Medulla oblongata (tissue), 1 donor: ENCODE measurements at regions not wholly inside any gene's neighbourhood (a gene's known extent, or its start where the extent isn't known, plus 50 kb on each side); places are given as distances from the start of the nearest gene placed in this dataset.

Source experiments
- DNase-seq: peaks from one replicate; pipeline ENCODE4 v3.0.0-alpha.2; 2015; ENCODE audit errors: extremely low spot score

DNA sequence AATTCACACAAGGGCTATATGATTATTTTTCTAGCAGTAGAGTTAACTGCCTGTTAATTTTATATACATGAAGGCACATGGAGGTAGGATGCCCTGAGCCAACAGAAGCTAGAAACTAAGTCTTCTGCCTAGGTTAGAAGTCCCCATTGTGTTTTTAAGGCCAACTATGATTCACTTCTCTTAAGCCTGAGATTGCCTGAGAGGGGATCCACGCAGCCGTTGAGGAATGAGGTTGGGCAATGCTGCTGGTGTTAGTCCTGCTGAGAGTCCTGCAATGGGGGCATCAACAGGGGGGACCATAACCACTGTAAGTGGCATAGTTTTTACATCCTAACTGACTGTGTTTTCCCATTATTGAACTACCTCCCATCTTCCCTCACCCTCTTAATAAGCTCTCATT lies 60.1 kb upstream of the PFN2 start:
- no peak for DNase-seq

DNA sequence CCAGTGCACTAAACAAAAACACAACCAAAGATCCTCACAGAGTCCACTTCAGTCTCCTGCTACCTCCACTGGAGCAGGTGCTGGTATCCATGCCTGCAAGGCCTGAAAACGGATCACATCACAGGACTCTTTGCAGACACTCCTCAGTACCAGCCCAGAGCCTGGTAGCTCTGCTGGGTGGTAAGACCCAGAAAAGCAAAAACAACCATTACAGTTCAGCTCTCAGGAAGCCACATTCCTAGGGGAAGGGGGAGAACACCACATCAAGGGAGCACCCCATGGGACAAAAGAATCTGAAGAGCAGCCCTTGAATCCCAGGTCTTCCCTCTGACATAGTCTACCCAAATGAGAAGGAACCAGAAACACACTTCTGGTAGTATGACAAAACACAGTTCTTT lies 52.5 kb upstream of the PFN2 start:
- no peak for DNase-seq

DNA sequence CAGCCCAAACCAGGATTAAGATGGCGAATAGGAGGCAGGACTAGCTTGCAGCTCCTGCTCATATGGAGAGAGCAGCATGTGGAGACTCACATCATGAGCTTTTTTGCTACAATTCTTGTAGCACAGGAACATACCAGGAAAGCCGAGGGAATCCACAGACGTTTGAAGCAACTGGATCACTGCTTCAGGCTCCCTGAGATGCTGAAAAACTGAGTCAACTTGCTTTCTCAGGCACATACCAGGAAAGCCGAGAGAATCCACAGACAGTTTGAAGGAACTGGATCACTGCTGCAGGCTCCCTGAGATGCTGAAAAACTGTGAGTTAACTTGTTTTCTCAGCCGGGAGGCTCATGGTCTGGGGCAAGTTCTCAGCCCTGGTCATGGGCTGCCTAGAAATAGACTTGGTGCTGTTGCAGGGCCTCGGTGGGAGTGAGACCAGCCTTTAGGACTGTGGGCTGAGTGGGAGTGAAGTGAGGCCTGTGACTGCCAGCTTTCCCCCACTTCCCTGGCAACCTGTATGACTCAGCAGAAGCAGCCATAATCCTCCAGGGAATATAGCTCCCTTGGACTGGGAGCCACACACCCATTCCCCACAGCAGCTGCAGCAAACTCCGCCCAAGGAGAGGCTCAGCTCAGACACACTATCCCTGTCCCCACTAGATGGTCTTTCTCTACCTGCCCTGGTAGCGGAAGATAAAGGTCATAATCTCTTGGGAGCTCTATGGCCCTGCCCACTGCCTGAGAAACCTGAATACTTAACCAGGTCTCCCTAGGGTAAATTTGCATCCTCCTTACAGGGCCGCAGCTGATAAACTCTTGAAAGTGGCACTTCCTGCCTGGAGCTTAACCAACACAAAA lies 51.9 kb upstream of the PFN2 start:
- DNase-seq, result no peak

DNA sequence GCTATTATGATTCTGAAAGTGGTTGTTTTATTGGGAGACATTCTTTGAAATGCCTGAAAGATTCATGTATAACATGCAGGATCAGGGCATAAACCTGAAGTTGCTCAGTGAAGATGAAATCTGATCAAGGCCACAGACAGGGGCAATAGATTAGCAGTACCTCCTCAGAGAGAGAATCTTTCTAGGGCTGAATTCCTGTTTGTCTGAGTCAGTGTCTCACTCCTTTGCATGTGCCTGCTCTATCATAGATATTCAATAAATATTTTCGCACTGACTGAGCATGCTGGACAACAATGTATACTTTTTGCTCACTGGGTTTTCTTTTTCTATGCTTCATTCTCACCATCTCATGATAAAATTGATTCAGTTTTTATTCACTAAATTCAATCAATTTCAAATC lies 49.8 kb upstream of the PFN2 start:
- DNase-seq, result no peak
